ENCODE measurements at regions not wholly inside any gene's neighbourhood (a gene's known extent, or its start where the extent isn't known, plus 50 kb on each side); places are given as distances from the start of the nearest gene placed in this dataset.

- H3K4me3 ChIP-seq: no peak overlapping the region
- TF ChIP-seq POLR2AphosphoS5 (IDR thresholded peaks at IDR 0.05; ENCODE audit: insufficient read depth in 1 of 2, low read depth in 1 of 2) (no peak), CTCF (IDR thresholded peaks at IDR 0.05) (no peak), POLR2A (IDR thresholded peaks at IDR 0.05) (no peak)
- H3K27ac ChIP-seq: no peak overlapping the region
- no peaks in the 10 kb centered on the region for H3K4me1 ChIP-seq
- H3K27me3 ChIP-seq: no peaks in the 10 kb centered on the region
- DNase-seq (ENCODE audit: extremely low spot score in 2 of 2): no peak
- H3K36me3 ChIP-seq: no peaks in the 10 kb centered on the region
- intact Hi-C loops (cut with DNase I): no loop called here
- H3K9me3 ChIP-seq: no peaks in the 10 kb centered on the region
Observed at GRCh38 chr2:240198226-240198625, 57.8 kb upstream of the OTOS start.

- H3K27me3 ChIP-seq: no peaks in the 10 kb centered on the region
- TF ChIP-seq POLR2AphosphoS5 (IDR thresholded peaks at IDR 0.05; ENCODE audit: insufficient read depth in 1 of 2, low read depth in 1 of 2) (no peak), CTCF (IDR thresholded peaks at IDR 0.05) (no peak), POLR2A (IDR thresholded peaks at IDR 0.05) (no peak)
- DNase-seq (ENCODE audit: extremely low spot score in 2 of 2): no peak
Observed at GRCh38 chr2:240199133-240199870, 58.8 kb upstream of the OTOS start.

GRCh38 chr2:240200230-240201051, 60.0 kb upstream of the OTOS start:
- no peaks in the 10 kb centered on the region for H3K4me1 ChIP-seq
- intact Hi-C loops (cut with DNase I): no loop called here
- no peaks in the 10 kb centered on the region for H3K9me3 ChIP-seq
- H3K27ac ChIP-seq: no peak overlapping the region
- no peak for DNase-seq (ENCODE audit: extremely low spot score in 2 of 2)
- H3K36me3 ChIP-seq: no peaks in the 10 kb centered on the region
- H3K4me3 ChIP-seq: no peak overlapping the region
- TF ChIP-seq POLR2AphosphoS5 (IDR thresholded peaks at IDR 0.05; ENCODE audit: insufficient read depth in 1 of 2, low read depth in 1 of 2) (no peak), POLR2A (IDR thresholded peaks at IDR 0.05) (no peak), CTCF (IDR thresholded peaks at IDR 0.05) (no peak)
- H3K27me3 ChIP-seq: no peaks in the 10 kb centered on the region

More at GRCh38 chr2:240199133-240199870, 58.8 kb upstream of the OTOS start:
- H3K36me3 ChIP-seq: no peaks in the 10 kb centered on the region
- H3K27ac ChIP-seq: no peak overlapping the region
- no peaks in the 10 kb centered on the region for H3K9me3 ChIP-seq
- H3K4me3 ChIP-seq: no peak overlapping the region
- no peaks in the 10 kb centered on the region for H3K4me1 ChIP-seq
- intact Hi-C loops (cut with DNase I): no loop called here

GRCh38 chr2:240201866-240202265, 61.4 kb upstream of the OTOS start:
- no peak overlapping the region for H3K27ac ChIP-seq
- H3K4me1 ChIP-seq: no peaks in the 10 kb centered on the region
- no peaks in the 10 kb centered on the region for H3K27me3 ChIP-seq
- intact Hi-C loops (cut with DNase I): no loop called here
- no peak for TF ChIP-seq POLR2A (IDR thresholded peaks at IDR 0.05)
- no peak overlapping the region for H3K4me3 ChIP-seq
- no peaks in the 10 kb centered on the region for H3K9me3 ChIP-seq
- no peak for DNase-seq (ENCODE audit: extremely low spot score in 2 of 2)
- H3K36me3 ChIP-seq: no peaks in the 10 kb centered on the region

- Histone ChIP-seq H3K4me3 (no peak overlapping the region), H3K36me3 (no peaks in the 10 kb centered on the region), H3K4me1 (no peaks in the 10 kb centered on the region), H3K27me3 (no peaks in the 10 kb centered on the region), H3K27ac (no peak overlapping the region), H3K9me3 (no peaks in the 10 kb centered on the region)
- intact Hi-C loops (cut with DNase I): no loop called here
- TF ChIP-seq CTCF (IDR thresholded peaks at IDR 0.05): no peak
- no peak for TF ChIP-seq POLR2A (IDR thresholded peaks at IDR 0.05)
- no peak for TF ChIP-seq POLR2AphosphoS5 (IDR thresholded peaks at IDR 0.05; ENCODE audit: insufficient read depth in 1 of 2, low read depth in 1 of 2)
- no peak for DNase-seq (ENCODE audit: extremely low spot score in 2 of 2)
Observed at GRCh38 chr2:240202586-240202985, 62.1 kb upstream of the OTOS start.
